ENCODE measurements at regions not wholly inside any gene's neighbourhood (a gene's known extent, or its start where the extent isn't known, plus 50 kb on each side); places are given as distances from the start of the nearest gene placed in this dataset.

- no peak for DNase-seq (ENCODE audit: low read depth)
- TF ChIP-seq, protein P1, sequence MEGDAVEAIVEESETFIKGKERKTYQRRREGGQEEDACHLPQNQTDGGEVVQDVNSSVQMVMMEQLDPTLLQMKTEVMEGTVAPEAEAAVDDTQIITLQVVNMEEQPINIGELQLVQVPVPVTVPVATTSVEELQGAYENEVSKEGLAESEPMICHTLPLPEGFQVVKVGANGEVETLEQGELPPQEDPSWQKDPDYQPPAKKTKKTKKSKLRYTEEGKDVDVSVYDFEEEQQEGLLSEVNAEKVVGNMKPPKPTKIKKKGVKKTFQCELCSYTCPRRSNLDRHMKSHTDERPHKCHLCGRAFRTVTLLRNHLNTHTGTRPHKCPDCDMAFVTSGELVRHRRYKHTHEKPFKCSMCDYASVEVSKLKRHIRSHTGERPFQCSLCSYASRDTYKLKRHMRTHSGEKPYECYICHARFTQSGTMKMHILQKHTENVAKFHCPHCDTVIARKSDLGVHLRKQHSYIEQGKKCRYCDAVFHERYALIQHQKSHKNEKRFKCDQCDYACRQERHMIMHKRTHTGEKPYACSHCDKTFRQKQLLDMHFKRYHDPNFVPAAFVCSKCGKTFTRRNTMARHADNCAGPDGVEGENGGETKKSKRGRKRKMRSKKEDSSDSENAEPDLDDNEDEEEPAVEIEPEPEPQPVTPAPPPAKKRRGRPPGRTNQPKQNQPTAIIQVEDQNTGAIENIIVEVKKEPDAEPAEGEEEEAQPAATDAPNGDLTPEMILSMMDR (IDR thresholded peaks at IDR 0.05; ENCODE audit: insufficient read depth, low read depth, low read length, missing control alignments), result no peak
- H3K4me3 ChIP-seq (ENCODE audit: low read length), result no peak overlapping the region
Observed at GRCh38 chr20:58044931-58045555, 183.4 kb downstream of the ANKRD60 start.

- H3K4me3 ChIP-seq (ENCODE audit: low read length), result no peak overlapping the region
- TF ChIP-seq, protein P1 (IDR thresholded peaks at IDR 0.05; ENCODE audit: insufficient read depth, low read depth, low read length, missing control alignments), result no peak
- no peak for DNase-seq (ENCODE audit: low read depth)
Observed at GRCh38 chr20:58044286-58044685, 184.2 kb downstream of the ANKRD60 start.

DNA sequence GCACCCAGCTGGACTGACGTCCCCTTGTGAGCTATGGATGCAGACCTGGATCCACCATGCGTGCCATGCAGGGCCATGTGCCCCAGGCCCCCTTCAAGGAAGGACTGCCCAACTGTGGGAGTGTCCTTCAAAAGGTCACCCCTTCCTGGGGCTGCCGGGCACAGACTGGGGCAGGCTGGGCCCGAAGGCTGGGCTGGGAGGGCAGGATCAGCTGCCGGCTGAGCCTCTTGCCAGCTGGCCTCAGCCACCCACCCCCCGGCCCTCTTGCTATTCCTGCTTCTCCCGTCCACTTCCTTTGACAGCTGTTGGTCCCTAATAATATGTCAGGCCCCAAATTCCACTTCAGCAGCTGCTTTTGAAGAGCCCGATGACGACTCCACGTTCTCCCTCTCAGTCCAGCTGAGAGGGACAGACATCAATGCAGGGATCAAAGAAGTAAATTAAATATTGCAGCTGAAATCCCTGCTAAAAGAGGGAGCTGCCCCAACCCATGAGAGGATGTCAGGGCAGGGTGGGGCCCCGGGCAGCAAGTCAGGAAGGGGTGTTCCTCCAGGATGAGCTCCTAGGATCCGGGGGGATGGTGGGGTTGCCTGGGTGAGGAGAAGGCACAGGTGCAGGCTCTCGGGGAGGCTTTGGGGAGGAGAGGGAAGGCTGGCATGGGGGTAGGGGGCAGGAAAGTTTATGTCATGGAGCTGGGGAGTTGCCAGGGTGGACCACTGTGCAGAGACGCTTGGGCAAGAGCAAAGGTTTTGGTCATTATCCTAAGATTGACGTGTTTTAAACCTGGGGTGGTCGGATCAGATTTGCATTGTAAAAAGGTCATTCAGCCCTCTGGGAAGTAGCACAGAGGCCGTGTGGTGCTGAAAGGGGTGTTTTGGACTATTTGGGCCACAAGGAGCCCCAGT is 185.0 kb downstream of the ANKRD60 start:
- H3K4me3 ChIP-seq (ENCODE audit: low read length), result no peak overlapping the region
- no peak for DNase-seq (ENCODE audit: low read depth)
- TF ChIP-seq, protein P1 (IDR thresholded peaks at IDR 0.05; ENCODE audit: insufficient read depth, low read depth, low read length, missing control alignments), result no peak

DNA sequence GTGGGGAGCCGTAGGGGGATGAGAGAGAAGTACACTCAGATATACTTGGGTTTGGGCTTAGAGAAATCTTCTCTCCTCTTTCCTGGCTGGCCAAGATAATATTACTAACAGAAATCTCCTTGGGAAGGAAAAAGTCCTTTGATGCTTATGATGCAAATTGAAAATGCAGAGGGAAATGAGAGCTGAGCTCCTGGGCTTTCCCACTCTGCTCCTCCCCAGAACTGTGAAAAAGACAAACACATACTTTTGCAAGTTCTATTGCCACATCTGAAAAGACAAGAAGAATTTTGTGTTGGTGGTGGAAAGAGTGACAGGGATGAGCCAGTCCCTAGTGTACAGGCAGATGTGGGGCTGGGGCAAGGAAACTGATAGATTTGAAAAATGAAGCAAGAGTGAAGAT is 185.9 kb downstream of the ANKRD60 start:
- TF ChIP-seq, protein P1 (IDR thresholded peaks at IDR 0.05; ENCODE audit: insufficient read depth, low read depth, low read length, missing control alignments), result no peak
- no peak for DNase-seq (ENCODE audit: low read depth)
- H3K4me3 ChIP-seq (ENCODE audit: low read length), result no peak overlapping the region

- DNase-seq (ENCODE audit: low read depth), result no peak
- TF ChIP-seq, protein P1 (IDR thresholded peaks at IDR 0.05; ENCODE audit: insufficient read depth, low read depth, low read length, missing control alignments), result no peak
- H3K4me3 ChIP-seq (ENCODE audit: low read length), result no peak overlapping the region
Observed at GRCh38 chr20:58040447-58041290, 187.8 kb downstream of the ANKRD60 start.

DNA sequence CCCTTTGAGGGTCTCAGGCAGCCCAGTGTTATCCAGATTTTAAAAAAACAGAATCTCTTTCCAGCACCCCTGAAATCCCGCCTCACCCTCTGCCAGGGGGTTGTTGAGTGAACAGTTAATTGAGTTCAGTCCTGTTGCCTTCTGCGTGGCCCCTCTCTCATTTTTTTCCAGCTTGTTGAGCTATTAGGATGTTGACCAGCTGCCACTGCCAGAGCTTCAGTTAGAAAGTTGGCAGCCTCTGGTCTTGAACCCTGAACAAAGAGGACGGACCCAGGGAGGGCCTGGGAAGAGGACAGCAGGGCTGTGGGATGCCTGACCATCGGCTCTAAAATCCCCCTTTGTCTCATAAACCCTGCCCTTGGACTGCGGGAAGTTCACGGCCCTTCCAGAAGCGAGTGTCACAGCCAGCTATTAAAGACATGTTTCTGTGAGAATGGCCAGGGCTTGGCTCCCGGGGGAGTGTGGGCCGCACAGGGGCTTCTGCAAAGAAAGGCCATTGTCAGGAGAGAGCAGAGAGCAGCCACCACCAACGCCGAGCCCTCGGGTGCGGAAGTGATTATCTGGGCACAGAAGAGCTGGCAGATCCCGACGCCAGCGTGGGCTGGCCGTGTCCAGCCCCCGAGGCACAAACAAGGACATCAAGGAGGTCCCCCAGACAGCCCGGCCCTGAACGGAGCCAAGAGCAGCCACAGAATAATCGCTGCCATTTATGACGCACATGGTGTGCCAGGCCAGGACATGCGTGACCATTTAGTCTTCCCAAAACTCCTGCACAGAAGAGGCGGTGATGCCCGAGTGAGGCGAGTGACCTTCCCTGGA is 189.0 kb downstream of the ANKRD60 start:
- H3K4me3 ChIP-seq (ENCODE audit: low read length), result no peak overlapping the region
- no peak for DNase-seq (ENCODE audit: low read depth)
- TF ChIP-seq, protein P1 (IDR thresholded peaks at IDR 0.05; ENCODE audit: insufficient read depth, low read depth, low read length, missing control alignments), result no peak
